Endothelial cell of umbilical vein (primary cell): ENCODE measurements at regions not wholly inside any gene's neighbourhood (a gene's known extent, or its start where the extent isn't known, plus 50 kb on each side); places are given as distances from the start of the nearest gene placed in this dataset.

ENCODE experiments used
- BruUV-seq: library from RNA; stranded (reverse); fragments of 400-500 nt; replicated peaks from 2 replicates; lab custom pipeline; 2021; lab: Mats Ljungman, UMichigan
- CTCF ChIA-PET: fragments of 300-600, 350-600 bp; sonication (Branson Sonifier 250); formaldehyde crosslinking; loops from one replicate; lab custom pipeline; 2021; ENCODE audit warnings: antibody characterized with exemption, inconsistent platforms; lab: Charles Lee
- POLR2A ChIA-PET: fragments of 300-600, 350-600 bp; sonication (Branson Sonifier 250); formaldehyde crosslinking; loops from one replicate; lab custom pipeline; 2021; ENCODE audit warnings: antibody characterized with exemption, inconsistent platforms; lab: Charles Lee
- DNase-seq: peaks from one replicate; pipeline ENCODE4 v3.0.0-alpha.2; 2011; ENCODE audit warnings: low read depth, low spot score
- FAIRE-seq: peaks from 2 replicates; lab custom pipeline; 2011; peaks lifted over from hg19 to GRCh38; lab: Jason Lieb, UNC
- H2AFZ ChIP-seq: 2 replicates; pipeline ENCODE4 v1.6.0; 2012; ENCODE audit warnings: low read depth, low read length, control low read depth, inconsistent platforms
- H3K27ac ChIP-seq: 2 replicates; pipeline ENCODE4 v1.5.1; 2011; ENCODE audit warnings: low read depth, mild to moderate bottlenecking, control low read depth, low read length, moderate library complexity; ENCODE audit not compliant: insufficient read depth
- H3K27me3 ChIP-seq, 2 experiments: 2 replicates each; pipeline versions ENCODE4 v1.6.0 to v1.6.1; 2011; ENCODE audit warnings: low read length in 2 of 2, mixed read lengths in 1 of 2; ENCODE audit not compliant: control insufficient read depth in 2 of 2, insufficient read depth in 2 of 2
- H3K36me3 ChIP-seq, 2 experiments: 2 replicates in 1 of 2; 3 replicates in 1 of 2; pipeline ENCODE4 v1.5.1; 2011; ENCODE audit warnings: low read length in 2 of 2, mild to moderate bottlenecking in 1 of 2, moderate library complexity in 1 of 2; ENCODE audit not compliant: control insufficient read depth in 2 of 2, insufficient read depth in 2 of 2; ENCODE audit errors: extremely low read depth in 1 of 2
- H3K4me1 ChIP-seq: 3 replicates; pipeline ENCODE4 v1.5.1; 2011; ENCODE audit warnings: mild to moderate bottlenecking, low read length; ENCODE audit not compliant: control insufficient read depth, insufficient read depth; ENCODE audit errors: extremely low read depth
- H3K4me2 ChIP-seq: 2 replicates; pipeline ENCODE4 v1.6.1; 2011; ENCODE audit warnings: low read length, control low read depth, mixed read lengths; ENCODE audit not compliant: insufficient read depth
- H3K4me3 ChIP-seq, 3 experiments: fragments of 200-600 bp in 1 of 3; sonication (generic), shearing (Covaris generic) in 1 of 3; replicated peaks in 1 of 3; 2 replicates each; pipeline ENCODE4 v1.5.1; 2011 to 2016; ENCODE audit warnings: control low read depth in 3 of 3, low read length in 3 of 3, mild to moderate bottlenecking in 2 of 3, inconsistent platforms in 1 of 3, low read depth in 1 of 3, moderate library complexity in 1 of 3; ENCODE audit not compliant: insufficient read depth in 1 of 3
- H3K79me2 ChIP-seq: 2 replicates; pipeline ENCODE4 v1.6.0; 2012; ENCODE audit warnings: low read length, inconsistent platforms; ENCODE audit not compliant: control insufficient read depth, insufficient read depth
- H3K9ac ChIP-seq: replicated peaks from 2 replicates; pipeline ENCODE3; 2011; ENCODE audit warnings: low read length, control low read depth; ENCODE audit not compliant: insufficient read depth; ENCODE audit errors: extremely low read depth
- H3K9me1 ChIP-seq: replicated peaks from 3 replicates; pipeline ENCODE4 v1.6.0; 2011; ENCODE audit warnings: mild to moderate bottlenecking, low read length; ENCODE audit not compliant: control insufficient read depth, insufficient read depth; ENCODE audit errors: extremely low read depth
- H3K9me3 ChIP-seq: replicated peaks from 2 replicates; pipeline ENCODE4 v1.5.1; 2012; ENCODE audit warnings: low read length, inconsistent platforms; ENCODE audit not compliant: control insufficient read depth, insufficient read depth
- H4K20me1 ChIP-seq: replicated peaks from 2 replicates; pipeline ENCODE3; 2011; ENCODE audit warnings: mild to moderate bottlenecking, low read length; ENCODE audit not compliant: control insufficient read depth, insufficient read depth; ENCODE audit errors: extremely low read depth
- CTCF ChIP-seq, 2 donors: IDR thresholded peaks; 1 replicate in 1 of 2; 2 replicates in 1 of 2; pipeline ENCODE4 v1.5.1; 2011; ENCODE audit warnings: low read length in 2 of 2, mild to moderate bottlenecking in 2 of 2, moderate library complexity in 2 of 2, control low read depth in 1 of 2, inconsistent platforms in 1 of 2, low read depth in 1 of 2; ENCODE audit not compliant: insufficient read depth in 1 of 2; ENCODE audit errors: extremely low read depth in 1 of 2
- EZH2 ChIP-seq: IDR thresholded peaks from 2 replicates; pipeline ENCODE4 v1.6.1; 2012; ENCODE audit warnings: borderline replicate concordance, low read depth, mild to moderate bottlenecking, moderate library complexity, low read length, inconsistent platforms; ENCODE audit not compliant: severe bottlenecking
- FOS ChIP-seq: IDR thresholded peaks from 2 replicates; pipeline ENCODE4 v1.6.1; 2011; ENCODE audit warnings: mild to moderate bottlenecking, low read length, moderate library complexity, borderline replicate concordance; ENCODE audit not compliant: insufficient read depth
- GATA2 ChIP-seq: IDR thresholded peaks from 2 replicates; pipeline ENCODE4 v1.7.0; 2011; ENCODE audit warnings: low read depth, mild to moderate bottlenecking, moderate library complexity, mixed read lengths, low read length; ENCODE audit not compliant: insufficient read length, insufficient read depth
- JUN ChIP-seq: IDR thresholded peaks from 2 replicates; pipeline ENCODE4 v1.6.1; 2011; ENCODE audit warnings: borderline replicate concordance, low read depth; ENCODE audit not compliant: insufficient read length, insufficient read depth
- MAX ChIP-seq: IDR thresholded peaks from 2 replicates; pipeline ENCODE4 v1.6.1; 2011; ENCODE audit not compliant: insufficient read depth, insufficient read length
- MYC ChIP-seq: IDR thresholded peaks from one replicate; pipeline ENCODE4 v1.6.1; 2011; ENCODE audit warnings: mild to moderate bottlenecking, low read depth, low read length
- POLR2A ChIP-seq: IDR thresholded peaks from 2 replicates; pipeline ENCODE4 v1.6.1; 2012; ENCODE audit warnings: low read depth, mild to moderate bottlenecking, control low read depth, low read length
- POLR2AphosphoS5 ChIP-seq: IDR thresholded peaks from 2 replicates; pipeline ENCODE4 v1.6.1; 2012; ENCODE audit warnings: low read depth, mild to moderate bottlenecking, control low read depth, low read length, moderate library complexity; ENCODE audit not compliant: insufficient read depth
- dilution Hi-C: fragments of 300-500 bp; cut with MboI; formaldehyde crosslinking; loops from one replicate; pipeline ENCODE4 v1.15.0; 2019; ENCODE audit warnings: low sequenced_read_pairs; ENCODE audit not compliant: extremely low pct_ligation_motif_present
- intact Hi-C: fragments of 100-400 bp; cut with micrococcal nuclease; formaldehyde crosslinking; loops from one replicate; pipeline ENCODE4 v1.10.0; 2022

- H3K27ac ChIP-seq = no peak overlapping the region
- FAIRE-seq (no peak), DNase-seq (no peak)
- H3K9me1 ChIP-seq = no peaks in the 10 kb centered on the region
- no peak overlapping the region for H2AFZ ChIP-seq
- dilution Hi-C loops = no loop called here
- TF ChIP-seq MYC (no peak), JUN (no peak), FOS (no peak), EZH2 (no peak), MAX (no peak), POLR2AphosphoS5 (no peak), GATA2 (no peak), CTCF (IDR thresholded peaks at IDR 0.05; ENCODE audit: extremely low read depth in 1 of 2, insufficient read depth in 1 of 2, low read depth in 1 of 2, low read length in 2 of 2) (no peak), POLR2A (no peak)
- ChIA-PET POLR2A (no interaction called here), CTCF (no interaction called here)
- intact Hi-C loops = no loop called here
- no peak overlapping the region for H3K4me3 ChIP-seq
- H3K27me3 ChIP-seq = no peaks in the 10 kb centered on the region
- BruUV-seq = no TSS peak
- no peaks in the 10 kb centered on the region for H4K20me1 ChIP-seq
- H3K9me3 ChIP-seq = no peaks in the 10 kb centered on the region
- no peak overlapping the region for H3K4me2 ChIP-seq
- no peaks in the 10 kb centered on the region for H3K79me2 ChIP-seq
- no peaks in the 10 kb centered on the region for H3K4me1 ChIP-seq
- H3K9ac ChIP-seq = no peak overlapping the region
- H3K36me3 ChIP-seq = no peaks in the 10 kb centered on the region
Measured at GRCh38 chr3:76038949-76039348, 253.6 kb upstream of the ZNF717 start.
